Prostate gland (tissue), 2 donors: ENCODE measurements at regions not wholly inside any gene's neighbourhood (a gene's known extent, or its start where the extent isn't known, plus 50 kb on each side); places are given as distances from the start of the nearest gene placed in this dataset.

Experiments used
- DNase-seq: peaks from one replicate; pipeline ENCODE4 v3.0.0-alpha.2; 2019; ENCODE audit warnings: low spot score
- H3K27ac ChIP-seq, 2 donors: fragments of 200-600 bp; sonication (generic); 2 replicates each; pipeline ENCODE4 v1.5.1; 2017 to 2019
- H3K27me3 ChIP-seq: fragments of 200-600 bp; sonication (generic); replicated peaks from 2 replicates; pipeline ENCODE4 v1.5.1; 2019; ENCODE audit not compliant: insufficient read depth
- H3K36me3 ChIP-seq, 2 donors: fragments of 200-600 bp; sonication (generic); 1 replicate in 1 of 2; 2 replicates in 1 of 2; pipeline versions ENCODE4 v1.5.1 to v1.8.1; 2017 to 2019
- H3K4me1 ChIP-seq: fragments of 200-600 bp; sonication (generic); replicated peaks from 2 replicates; pipeline ENCODE4 v1.5.1; 2019
- H3K4me3 ChIP-seq, 2 donors: fragments of 200-600 bp; sonication (generic); 2 replicates each; pipeline ENCODE4 v1.5.1; 2017 to 2019
- H3K9me3 ChIP-seq: fragments of 200-600 bp; sonication (generic); 2 replicates; pipeline ENCODE4 v1.5.1; 2017
- POLR2A ChIP-seq: fragments of 450-650 bp; IDR thresholded peaks from one replicate; pipeline ENCODE4 v1.6.1; 2016; ENCODE audit warnings: antibody characterized with exemption, mild to moderate bottlenecking
- POLR2AphosphoS5 ChIP-seq: sonication (generic); formaldehyde crosslinking; IDR thresholded peaks from one replicate; pipeline ENCODE4 v1.6.1; 2017; ENCODE audit warnings: antibody characterized with exemption
- whole genome bisulfite sequencing: methylation state at CpG from one replicate; pipeline ENCODE4 v1.1.5; 2018; 5-methylcytosine and 5-hydroxymethylcytosine counted together
- intact Hi-C: fragments of 100-400 bp; cut with DNase I; formaldehyde crosslinking; loops from one replicate; pipeline ENCODE4 v1.14.2; 2022
- TF ChIP-seq, protein P1 (sequence below), 4 experiments: fragments of 200-600 bp in 2 of 4; fragments of 450-650 bp in 2 of 4; sonication (generic) in 2 of 4; IDR thresholded peaks; 1 replicate in 3 of 4; 2 replicates in 1 of 4; pipeline ENCODE4 v1.5.1; 2016 to 2019; ENCODE audit warnings: antibody characterized with exemption in 4 of 4, mild to moderate bottlenecking in 2 of 4, moderate library complexity in 2 of 4

DNA sequence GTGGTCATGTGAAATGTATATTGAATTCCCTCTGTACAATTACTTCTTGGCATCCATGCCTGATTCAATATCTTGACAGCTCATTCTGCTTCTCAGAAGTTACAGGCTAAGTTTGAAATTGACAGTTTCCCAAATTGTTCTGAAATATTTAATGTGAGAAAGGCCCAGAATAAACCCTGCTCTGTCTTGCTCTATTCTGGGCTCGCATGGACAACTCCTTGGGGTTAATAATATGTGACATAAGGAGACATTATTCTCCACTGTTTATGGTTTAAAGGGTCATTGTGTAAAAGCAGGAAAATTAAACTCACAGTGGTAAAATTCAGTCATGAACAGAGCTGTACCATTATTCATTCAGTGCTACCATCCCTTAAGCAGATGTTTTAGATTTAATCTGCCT, 160.7 kb upstream of the CNTNAP5 start:
- Histone ChIP-seq H3K36me3 (no peaks in the 10 kb centered on the region), H3K27me3 (no peaks in the 10 kb centered on the region), H3K4me3 (no peak overlapping the region), H3K27ac (no peak overlapping the region), H3K9me3 (no peaks in the 10 kb centered on the region), H3K4me1 (no peaks in the 10 kb centered on the region)
- TF ChIP-seq POLR2A (no peak), POLR2AphosphoS5 (no peak)
- TF ChIP-seq, protein P1, sequence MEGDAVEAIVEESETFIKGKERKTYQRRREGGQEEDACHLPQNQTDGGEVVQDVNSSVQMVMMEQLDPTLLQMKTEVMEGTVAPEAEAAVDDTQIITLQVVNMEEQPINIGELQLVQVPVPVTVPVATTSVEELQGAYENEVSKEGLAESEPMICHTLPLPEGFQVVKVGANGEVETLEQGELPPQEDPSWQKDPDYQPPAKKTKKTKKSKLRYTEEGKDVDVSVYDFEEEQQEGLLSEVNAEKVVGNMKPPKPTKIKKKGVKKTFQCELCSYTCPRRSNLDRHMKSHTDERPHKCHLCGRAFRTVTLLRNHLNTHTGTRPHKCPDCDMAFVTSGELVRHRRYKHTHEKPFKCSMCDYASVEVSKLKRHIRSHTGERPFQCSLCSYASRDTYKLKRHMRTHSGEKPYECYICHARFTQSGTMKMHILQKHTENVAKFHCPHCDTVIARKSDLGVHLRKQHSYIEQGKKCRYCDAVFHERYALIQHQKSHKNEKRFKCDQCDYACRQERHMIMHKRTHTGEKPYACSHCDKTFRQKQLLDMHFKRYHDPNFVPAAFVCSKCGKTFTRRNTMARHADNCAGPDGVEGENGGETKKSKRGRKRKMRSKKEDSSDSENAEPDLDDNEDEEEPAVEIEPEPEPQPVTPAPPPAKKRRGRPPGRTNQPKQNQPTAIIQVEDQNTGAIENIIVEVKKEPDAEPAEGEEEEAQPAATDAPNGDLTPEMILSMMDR (IDR thresholded peaks at IDR 0.05) = no peak
- WGBS = 76% methylated on average over 1 of the region's 1 CpG
- intact Hi-C loops = no loop called here
- DNase-seq = no peak

DNA sequence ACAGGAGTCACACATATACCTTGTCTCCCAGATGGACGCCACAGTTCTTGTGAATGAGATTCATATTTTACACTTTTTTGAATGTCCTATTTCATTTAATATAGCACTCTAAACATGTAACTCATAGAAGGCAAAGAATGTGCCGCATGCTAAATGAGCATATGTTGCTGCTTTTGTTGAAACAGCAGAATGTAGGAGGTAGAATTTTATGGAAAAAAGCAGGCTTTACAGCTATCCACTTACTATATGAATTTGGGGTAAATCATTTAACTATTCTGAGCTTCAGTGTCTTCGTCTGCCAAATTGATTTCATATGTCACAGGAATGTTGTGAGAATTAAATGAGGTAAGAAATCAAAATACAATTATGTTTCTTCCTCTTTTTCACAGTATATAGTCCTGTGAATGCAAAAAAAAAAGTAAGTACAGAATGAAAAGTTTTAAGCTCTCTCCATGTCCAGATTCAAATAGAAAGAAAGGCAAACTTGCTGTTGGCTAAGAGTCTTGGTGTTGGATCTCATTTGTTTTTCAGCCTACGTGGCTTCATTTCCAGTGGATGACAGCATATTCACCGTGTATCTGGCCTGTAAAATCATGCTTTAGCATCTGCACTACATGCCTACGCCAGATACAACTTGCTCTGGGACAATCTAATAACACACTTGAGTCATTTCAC, 154.7 kb upstream of the CNTNAP5 start:
- H3K4me3 ChIP-seq = no peak overlapping the region
- no peaks in the 10 kb centered on the region for H3K4me1 ChIP-seq
- no peaks in the 10 kb centered on the region for H3K9me3 ChIP-seq
- H3K36me3 ChIP-seq = no peaks in the 10 kb centered on the region
- WGBS = 67% methylated on average over 6 of the region's 6 CpGs
- DNase-seq = no peak
- intact Hi-C loops = no loop called here
- TF ChIP-seq POLR2A (no peak), POLR2AphosphoS5 (no peak)
- TF ChIP-seq, protein P1 (IDR thresholded peaks at IDR 0.05) = no peak
- no peaks in the 10 kb centered on the region for H3K27me3 ChIP-seq
- no peak overlapping the region for H3K27ac ChIP-seq

DNA sequence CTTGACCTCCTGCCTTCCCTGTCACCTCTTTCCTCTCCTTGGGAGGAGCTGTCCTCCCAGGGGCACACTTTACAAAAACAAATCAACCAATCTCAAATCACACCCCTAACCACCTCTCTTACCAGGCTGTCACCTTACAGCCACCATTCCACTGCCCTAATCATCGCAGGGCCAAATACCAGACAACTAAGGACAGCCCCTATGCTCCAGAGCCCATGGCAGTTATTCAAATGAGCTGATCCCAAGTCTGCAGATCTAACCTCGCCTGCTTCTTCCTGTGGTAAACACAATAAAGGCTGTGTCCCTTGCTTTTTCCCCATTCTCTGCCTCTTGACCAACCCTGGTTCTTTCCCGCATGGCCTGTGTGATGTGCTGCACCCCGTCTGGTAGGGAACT, 154.2 kb upstream of the CNTNAP5 start:
- TF ChIP-seq POLR2A (no peak), POLR2AphosphoS5 (no peak)
- TF ChIP-seq, protein P1 (IDR thresholded peaks at IDR 0.05) = no peak
- no peak for DNase-seq
- WGBS = 71% methylated on average over 4 of the region's 4 CpGs
- H3K4me3 ChIP-seq = no peak overlapping the region
- H3K27ac ChIP-seq = no peak overlapping the region
- H3K4me1 ChIP-seq = no peaks in the 10 kb centered on the region
- H3K36me3 ChIP-seq = no peaks in the 10 kb centered on the region
- no peaks in the 10 kb centered on the region for H3K9me3 ChIP-seq
- intact Hi-C loops = no loop called here
- no peaks in the 10 kb centered on the region for H3K27me3 ChIP-seq

DNA sequence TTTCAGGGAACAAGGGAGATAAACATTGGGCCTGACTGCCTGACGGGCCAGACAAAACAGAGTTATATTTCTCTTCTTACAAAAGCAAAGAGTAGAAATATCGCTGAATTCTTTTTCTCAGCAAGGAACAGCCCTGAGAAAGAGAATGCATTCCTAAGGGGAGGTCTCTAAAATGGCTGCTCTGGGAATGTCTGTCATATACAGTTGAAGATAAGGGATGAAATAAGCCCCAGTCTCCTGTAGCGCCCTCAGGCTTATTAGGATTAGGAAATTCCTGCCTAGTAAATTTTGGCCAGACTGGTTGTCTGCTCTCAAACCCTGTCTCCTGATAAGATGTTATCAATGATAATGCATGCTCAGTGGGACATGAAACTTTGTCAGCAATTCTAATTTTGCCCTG, 134.9 kb upstream of the CNTNAP5 start:
- H3K36me3 ChIP-seq = no peaks in the 10 kb centered on the region
- no peaks in the 10 kb centered on the region for H3K4me1 ChIP-seq
- H3K4me3 ChIP-seq = no peak overlapping the region
- no peaks in the 10 kb centered on the region for H3K9me3 ChIP-seq
- DNase-seq = no peak
- intact Hi-C loops = no loop called here
- H3K27ac ChIP-seq = no peak overlapping the region
- 92% methylated on average over 3 of the region's 3 CpGs for WGBS
- no peaks in the 10 kb centered on the region for H3K27me3 ChIP-seq
- no peak for TF ChIP-seq POLR2A

DNA sequence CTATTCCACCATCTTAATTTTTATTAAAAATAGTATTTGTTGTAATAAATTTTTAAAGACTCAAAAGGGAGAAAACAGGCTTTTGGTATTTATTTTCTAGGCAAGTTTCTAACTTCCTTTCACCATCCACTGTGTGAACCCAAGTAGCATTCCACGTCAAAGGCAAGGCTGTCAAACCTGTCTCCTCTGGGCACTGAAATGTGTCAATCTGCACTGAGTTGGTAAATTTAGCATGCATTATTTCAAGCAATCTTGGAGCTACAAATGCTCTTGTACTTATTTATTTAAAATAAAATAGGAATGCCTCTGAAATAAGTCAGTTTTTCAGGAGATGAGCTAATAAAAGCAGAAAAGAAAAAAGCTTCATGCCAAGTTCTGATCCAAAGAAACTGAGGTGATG, 130.9 kb upstream of the CNTNAP5 start:
- intact Hi-C loops = no loop called here
- TF ChIP-seq POLR2A (no peak), POLR2AphosphoS5 (no peak)
- TF ChIP-seq, protein P1 (IDR thresholded peaks at IDR 0.05) = no peak
- no peaks in the 10 kb centered on the region for H3K4me1 ChIP-seq
- H3K36me3 ChIP-seq = no peaks in the 10 kb centered on the region
- no peaks in the 10 kb centered on the region for H3K27me3 ChIP-seq
- 85% methylated on average over 1 of the region's 1 CpG for whole genome bisulfite sequencing
- DNase-seq = no peak
- H3K9me3 ChIP-seq = no peaks in the 10 kb centered on the region
- no peak overlapping the region for H3K4me3 ChIP-seq
- H3K27ac ChIP-seq = no peak overlapping the region
